ENCODE measurements at regions not wholly inside any gene's neighbourhood (a gene's known extent, or its start where the extent isn't known, plus 50 kb on each side); places are given as distances from the start of the nearest gene placed in this dataset.

- no peaks in the 10 kb centered on the region for H3K27me3 ChIP-seq
- H3K4me1 ChIP-seq, result no peaks in the 10 kb centered on the region
- no peaks in the 10 kb centered on the region for H3K36me3 ChIP-seq
- H3K27ac ChIP-seq, result no peak overlapping the region
- intact Hi-C loops (cut with DNase I), result no loop called here
- no peak overlapping the region for H3K4me3 ChIP-seq
- TF ChIP-seq CTCF (IDR thresholded peaks at IDR 0.05), result no peak
- ATAC-seq, result no peak
- no peaks in the 10 kb centered on the region for H3K9me3 ChIP-seq
- no peak for DNase-seq
These were observed 549.3 kb downstream of the METTL15 start for GRCh38 chr11:28657378-28658030.

GRCh38 chr11:28654191-28654590 is 546.0 kb downstream of the METTL15 start:
- H3K36me3 ChIP-seq, result no peaks in the 10 kb centered on the region
- no peak for TF ChIP-seq CTCF (IDR thresholded peaks at IDR 0.05)
- no peaks in the 10 kb centered on the region for H3K27me3 ChIP-seq
- H3K9me3 ChIP-seq, result no peaks in the 10 kb centered on the region
- H3K4me1 ChIP-seq, result no peaks in the 10 kb centered on the region
- DNase-seq (no peak), ATAC-seq (no peak)
- H3K27ac ChIP-seq, result no peak overlapping the region
- intact Hi-C loops (cut with DNase I), result no loop called here
- H3K4me3 ChIP-seq, result no peak overlapping the region

DNA sequence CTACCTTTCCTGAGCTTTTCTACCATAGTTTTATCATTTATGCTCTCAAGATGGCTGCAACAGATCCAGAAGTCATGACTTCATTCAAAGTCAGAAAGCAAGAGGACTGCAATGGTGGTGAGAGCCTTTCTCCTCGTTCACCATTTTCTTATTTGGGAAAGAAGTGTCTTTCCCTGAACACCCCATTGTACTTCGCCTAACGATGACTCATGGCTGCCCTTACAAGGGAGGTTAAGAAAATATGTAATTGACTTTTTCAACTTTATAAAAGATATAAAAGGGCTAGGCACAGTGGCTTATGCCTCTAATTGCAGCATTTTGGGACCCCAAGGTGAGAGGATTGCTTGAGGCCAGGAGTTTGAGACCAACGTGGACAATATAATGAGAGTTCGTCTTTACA is 541.7 kb downstream of the METTL15 start:
- DNase-seq (no peak), ATAC-seq (no peak)
- no peak for TF ChIP-seq CTCF (IDR thresholded peaks at IDR 0.05)
- Histone ChIP-seq H3K27me3 (no peaks in the 10 kb centered on the region), H3K9me3 (peaks cover 0 to 17% of the 10 kb centered on the region in 2 donors), H3K36me3 (no peaks in the 10 kb centered on the region), H3K4me3 (no peak overlapping the region), H3K27ac (no peak overlapping the region), H3K4me1 (no peaks in the 10 kb centered on the region)
- intact Hi-C loops (cut with DNase I), result no loop called here

DNA sequence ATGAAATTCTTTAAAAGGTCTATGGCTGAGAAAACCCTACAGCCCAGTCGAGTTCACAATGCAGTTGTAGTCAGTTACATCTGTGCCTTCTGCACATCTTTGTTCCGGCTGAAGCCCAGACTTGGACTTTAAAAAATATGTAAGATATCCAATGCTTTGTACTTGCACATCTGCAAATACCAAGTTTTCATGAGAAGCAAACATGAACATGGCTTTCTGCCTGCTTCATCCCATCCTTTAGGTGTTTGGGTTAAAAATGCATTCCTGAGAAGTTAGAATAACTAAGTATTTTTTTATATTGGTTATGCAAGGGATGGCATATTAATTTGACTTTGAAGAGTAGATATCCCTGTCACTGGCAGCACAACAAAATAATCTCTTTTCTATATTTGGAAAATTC is 528.4 kb downstream of the METTL15 start:
- Histone ChIP-seq H3K4me3 (no peak overlapping the region), H3K27me3 (no peaks in the 10 kb centered on the region), H3K4me1 (no peaks in the 10 kb centered on the region), H3K9me3 (peaks cover 0 to under 1% of the 10 kb centered on the region in 2 donors), H3K27ac (no peak overlapping the region), H3K36me3 (no peaks in the 10 kb centered on the region)
- DNase-seq (no peak), ATAC-seq (no peak)
- TF ChIP-seq CTCF (IDR thresholded peaks at IDR 0.05), result no peak
- intact Hi-C loops (cut with DNase I), result no loop called here

DNA sequence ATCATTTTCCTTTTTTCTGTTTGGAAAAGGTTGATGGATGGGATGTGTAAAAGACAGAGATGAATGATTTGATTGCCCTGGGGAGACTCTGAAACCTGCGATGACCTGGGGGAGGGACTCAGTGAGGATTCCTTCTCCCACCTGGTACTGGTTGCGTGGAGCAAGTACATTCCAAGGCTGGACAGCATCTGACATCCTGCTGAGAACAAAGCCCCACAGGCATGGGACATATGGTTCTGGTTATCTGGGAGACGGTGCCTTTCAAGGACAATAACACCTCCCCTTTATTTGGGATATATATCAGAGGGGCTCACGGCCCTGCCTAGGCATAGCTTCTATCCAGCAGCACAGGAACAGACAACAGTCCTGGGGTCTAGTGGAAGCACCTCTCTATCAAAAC is 527.8 kb downstream of the METTL15 start:
- ATAC-seq (no peak), DNase-seq (no peak)
- H3K36me3 ChIP-seq, result no peaks in the 10 kb centered on the region
- no peak overlapping the region for H3K4me3 ChIP-seq
- no peak overlapping the region for H3K27ac ChIP-seq
- H3K9me3 ChIP-seq, result no peaks in the 10 kb centered on the region
- intact Hi-C loops (cut with DNase I), result no loop called here
- TF ChIP-seq CTCF (IDR thresholded peaks at IDR 0.05), result no peak
- H3K27me3 ChIP-seq, result no peaks in the 10 kb centered on the region
- H3K4me1 ChIP-seq, result no peaks in the 10 kb centered on the region

Data from left lung (tissue), 4 donors.